H1 (cell line): ENCODE measurements at regions not wholly inside any gene's neighbourhood (a gene's known extent, or its start where the extent isn't known, plus 50 kb on each side); places are given as distances from the start of the nearest gene placed in this dataset.

ENCODE experiments used
- CTCF ChIA-PET: fragments of 300-600 bp; sonication (Branson Sonifier 250); formaldehyde crosslinking; loops from one replicate; lab custom pipeline; 2021; ENCODE audit not compliant: partially characterized antibody; lab: Charles Lee
- POLR2A ChIA-PET: fragments of 300-600 bp; sonication (Branson Sonifier 250); formaldehyde crosslinking; loops from one replicate; lab custom pipeline; 2021; ENCODE audit warnings: inconsistent platforms; ENCODE audit not compliant: partially characterized antibody; lab: Charles Lee
- DNase-seq, 2 experiments: peaks; one replicate each; pipeline versions ENCODE4 v3.0.0 to v3.0.0-alpha.2; 2010 to 2022; ENCODE audit warnings: low spot score in 2 of 2, low read depth in 1 of 2, mixed read lengths in 1 of 2
- FAIRE-seq: peaks from 2 replicates; lab custom pipeline; 2011; peaks lifted over from hg19 to GRCh38; lab: Jason Lieb, UNC
- H2AFZ ChIP-seq: 2 replicates; pipeline ENCODE4 v1.8.1; 2012; ENCODE audit warnings: low read length, inconsistent platforms
- H2AK5ac ChIP-seq: 2 replicates; pipeline ENCODE4 v1.6.1; 2013; ENCODE audit warnings: low read depth, low read length
- H2BK120ac ChIP-seq: replicated peaks from 2 replicates; pipeline ENCODE3; 2013; ENCODE audit warnings: low read depth, low read length, inconsistent platforms
- H2BK12ac ChIP-seq: 2 replicates; pipeline ENCODE4 v1.6.1; 2013; ENCODE audit warnings: low read depth, low read length
- H2BK15ac ChIP-seq: 2 replicates; pipeline ENCODE4 v1.6.1; 2013; ENCODE audit warnings: low read length
- H2BK20ac ChIP-seq: 2 replicates; pipeline ENCODE4 v1.6.1; 2013; ENCODE audit warnings: low read length
- H2BK5ac ChIP-seq: 2 replicates; pipeline ENCODE4 v1.6.1; 2013; ENCODE audit warnings: low read depth, low read length
- H3K14ac ChIP-seq: 2 replicates; pipeline ENCODE4 v1.6.1; 2013; ENCODE audit warnings: inconsistent platforms; ENCODE audit not compliant: insufficient read length
- H3K18ac ChIP-seq: 2 replicates; pipeline ENCODE4 v1.6.1; 2013; ENCODE audit warnings: low read length; ENCODE audit errors: extremely low read depth
- H3K23ac ChIP-seq: 2 replicates; pipeline ENCODE4 v1.6.1; 2013; ENCODE audit warnings: inconsistent platforms; ENCODE audit not compliant: insufficient read length
- H3K23me2 ChIP-seq: 2 replicates; pipeline ENCODE4 v1.6.1; 2013; ENCODE audit warnings: low read depth, low read length
- H3K27ac ChIP-seq: 2 replicates; pipeline ENCODE4 v1.6.1; 2011; ENCODE audit warnings: low read depth, low read length, inconsistent platforms
- H3K27me3 ChIP-seq, 4 experiments: replicated peaks in 1 of 4; 1 replicate in 1 of 4; 2 replicates in 3 of 4; pipeline versions ENCODE4 v1.6.1 to v1.8.1; 2011 to 2013; ENCODE audit warnings: low read length in 3 of 4, mild to moderate bottlenecking in 3 of 4, inconsistent platforms in 2 of 4, mixed read lengths in 2 of 4, moderate library complexity in 1 of 4; ENCODE audit not compliant: control insufficient read depth in 3 of 4, insufficient read depth in 3 of 4; ENCODE audit errors: extremely low read depth in 1 of 4
- H3K36me3 ChIP-seq, 4 experiments: 2 replicates each; pipeline versions ENCODE4 v1.6.1 to v1.8.1; 2011 to 2013; ENCODE audit warnings: mild to moderate bottlenecking in 4 of 4, low read length in 3 of 4, moderate library complexity in 2 of 4, control low read depth in 1 of 4, inconsistent platforms in 1 of 4; ENCODE audit not compliant: insufficient read depth in 4 of 4, control insufficient read depth in 2 of 4
- H3K4ac ChIP-seq: replicated peaks from 2 replicates; pipeline ENCODE3; 2013; ENCODE audit warnings: low read length, low read depth, mixed read lengths, inconsistent platforms; ENCODE audit not compliant: insufficient read length
- H3K4me1 ChIP-seq, 4 experiments: replicated peaks in 1 of 4; 1 replicate in 1 of 4; 2 replicates in 3 of 4; pipeline versions ENCODE4 v1.6.1 to v1.8.1; 2011 to 2013; ENCODE audit warnings: low read length in 3 of 4, inconsistent platforms in 2 of 4, mixed read lengths in 1 of 4; ENCODE audit not compliant: insufficient read depth in 4 of 4, control insufficient read depth in 3 of 4
- H3K4me2 ChIP-seq, 2 experiments: 2 replicates each; pipeline versions ENCODE4 v1.6.1 to v1.8.1; 2011 to 2013; ENCODE audit warnings: low read depth in 2 of 2, low read length in 2 of 2, control low read depth in 1 of 2, inconsistent platforms in 1 of 2, mild to moderate bottlenecking in 1 of 2; ENCODE audit not compliant: insufficient read depth in 1 of 2
- H3K4me3 ChIP-seq, 4 experiments: fragments of 200-600, 300-600 bp in 1 of 4; sonication (generic), shearing (Covaris generic), sonication (Bioruptor Twin) in 1 of 4; 2 replicates each; pipeline versions ENCODE4 v1.5.1 to v1.8.1; 2011 to 2016; ENCODE audit warnings: low read length in 4 of 4, low read depth in 3 of 4, control low read depth in 2 of 4, inconsistent platforms in 2 of 4, mild to moderate bottlenecking in 2 of 4, mixed read lengths in 1 of 4, moderate library complexity in 1 of 4; ENCODE audit not compliant: insufficient read depth in 2 of 4; ENCODE audit errors: extremely low read depth in 1 of 4
- H3K56ac ChIP-seq: replicated peaks from 2 replicates; pipeline ENCODE3; 2013; ENCODE audit warnings: low read depth, mild to moderate bottlenecking, mixed read lengths, low read length, inconsistent platforms; ENCODE audit not compliant: insufficient read length
- H3K79me1 ChIP-seq: 2 replicates; pipeline ENCODE4 v1.6.1; 2013; ENCODE audit warnings: low read depth, low read length, control low read depth
- H3K79me2 ChIP-seq, 2 experiments: 2 replicates each; pipeline versions ENCODE4 v1.6.1 to v1.8.1; 2012 to 2013; ENCODE audit warnings: low read length in 2 of 2, mild to moderate bottlenecking in 2 of 2, inconsistent platforms in 1 of 2; ENCODE audit not compliant: insufficient read depth in 2 of 2, control insufficient read depth in 1 of 2
- H3K9ac ChIP-seq, 4 experiments: replicated peaks in 1 of 4; 1 replicate in 1 of 4; 2 replicates in 3 of 4; pipeline versions ENCODE4 v1.6.1 to v1.8.1; 2011 to 2013; ENCODE audit warnings: low read depth in 3 of 4, low read length in 3 of 4, control low read depth in 2 of 4, mild to moderate bottlenecking in 2 of 4, moderate library complexity in 2 of 4, inconsistent platforms in 1 of 4; ENCODE audit errors: extremely low read depth in 1 of 4
- H3K9me3 ChIP-seq, 2 experiments: 2 replicates each; pipeline versions ENCODE4 v1.6.1 to v1.8.1; 2012 to 2013; ENCODE audit warnings: mild to moderate bottlenecking in 2 of 2, moderate library complexity in 2 of 2, control low read depth in 1 of 2, inconsistent platforms in 1 of 2, low read depth in 1 of 2, low read length in 1 of 2, mixed read lengths in 1 of 2; ENCODE audit not compliant: insufficient read depth in 2 of 2
- H4K20me1 ChIP-seq, 2 experiments: replicated peaks in 1 of 2; 2 replicates each; pipeline versions ENCODE3 to v1.8.1; 2011 to 2013; ENCODE audit warnings: inconsistent platforms in 2 of 2, low read length in 2 of 2, mild to moderate bottlenecking in 1 of 2; ENCODE audit not compliant: insufficient read depth in 2 of 2, control insufficient read depth in 1 of 2
- H4K5ac ChIP-seq: 2 replicates; pipeline ENCODE4 v1.6.1; 2013; ENCODE audit warnings: low read length, low read depth, mixed read lengths, inconsistent platforms; ENCODE audit not compliant: insufficient read length
- H4K8ac ChIP-seq: 2 replicates; pipeline ENCODE4 v1.8.0; 2013; ENCODE audit warnings: mild to moderate bottlenecking, moderate library complexity, low read length, inconsistent platforms; ENCODE audit not compliant: insufficient read depth; ENCODE audit errors: extremely low read depth
- H4K91ac ChIP-seq: replicated peaks from 2 replicates; pipeline ENCODE3; 2013; ENCODE audit warnings: low read length, mixed read lengths, inconsistent platforms; ENCODE audit not compliant: insufficient read length
- CBX8 ChIP-seq: fragments of 300-800, 300-1000 bp; sonication (generic); IDR thresholded peaks from 2 replicates; pipeline ENCODE4 v1.7.1; 2016; ENCODE audit warnings: low read depth, low read length, borderline replicate concordance
- CHD2 ChIP-seq: IDR thresholded peaks from 2 replicates; pipeline ENCODE4 v1.6.1; 2012; ENCODE audit warnings: low read length, improper control_type of control experiment
- CTBP2 ChIP-seq: IDR thresholded peaks from 2 replicates; pipeline ENCODE4 v1.7.0; 2011; ENCODE audit warnings: borderline replicate concordance, mild to moderate bottlenecking, moderate library complexity, mixed read lengths, low read length; ENCODE audit not compliant: insufficient read depth, insufficient read length
- EP300 ChIP-seq, 2 experiments: IDR thresholded peaks; 1 replicate in 1 of 2; 2 replicates in 1 of 2; pipeline ENCODE4 v1.6.1; 2011 to 2012; ENCODE audit warnings: low read depth in 2 of 2, low read length in 2 of 2, mild to moderate bottlenecking in 2 of 2, borderline replicate concordance in 1 of 2, inconsistent platforms in 1 of 2, moderate library complexity in 1 of 2
- POLR2AphosphoS5 ChIP-seq: IDR thresholded peaks from 2 replicates; pipeline ENCODE4 v1.6.1; 2011; ENCODE audit warnings: low read depth, low read length
- POU5F1 ChIP-seq: IDR thresholded peaks from 2 replicates; pipeline ENCODE4 v1.6.1; 2011; ENCODE audit warnings: low read depth, mild to moderate bottlenecking, low read length, moderate library complexity
- RBBP5 ChIP-seq: IDR thresholded peaks from 2 replicates; pipeline ENCODE4 v1.7.1; 2012; ENCODE audit warnings: low read depth, mild to moderate bottlenecking, inconsistent platforms, low read length, moderate library complexity, borderline replicate concordance
- SIX5 ChIP-seq: IDR thresholded peaks from 2 replicates; pipeline ENCODE4 v1.6.1; 2011; ENCODE audit warnings: mild to moderate bottlenecking, low read depth, low read length
- SP4 ChIP-seq: IDR thresholded peaks from 2 replicates; pipeline ENCODE4 v1.6.1; 2012; ENCODE audit warnings: low read length, inconsistent platforms
- ZNF274 ChIP-seq: IDR thresholded peaks from 2 replicates; pipeline ENCODE4 v1.7.0; 2012; ENCODE audit warnings: low read length, borderline replicate concordance; ENCODE audit errors: extremely low read depth
- WGBS, 2 experiments: shearing (Covaris generic) in 1 of 2; methylation state at CpG; one replicate each; pipeline versions ENCODE4 v1.1.6 to v1.1.7; 2013 to 2015; ENCODE audit warnings: low lambda C conversion rate in 2 of 2, mixed read lengths in 2 of 2, inconsistent platforms in 1 of 2, low coverage in 1 of 2, missing lambda C conversion rate in 1 of 2; ENCODE audit not compliant: insufficient replicate concordance in 2 of 2, insufficient coverage in 1 of 2, insufficient read length in 1 of 2; ENCODE audit errors: extremely low coverage in 1 of 2, missing lambda C conversion rate in 1 of 2; 5-methylcytosine and 5-hydroxymethylcytosine counted together

- Histone ChIP-seq H2BK15ac (no peak overlapping the region), H3K4me2 (no peak overlapping the region), H2BK120ac (no peak overlapping the region), H3K23ac (no peak overlapping the region), H3K23me2 (no peaks in the 10 kb centered on the region), H4K8ac (no peak overlapping the region), H4K91ac (no peak overlapping the region), H3K79me1 (no peaks in the 10 kb centered on the region), H3K4me3 (no peak overlapping the region), H2BK12ac (no peak overlapping the region), H3K4me1 (no peaks in the 10 kb centered on the region), H2AFZ (no peak overlapping the region), H4K20me1 (no peaks in the 10 kb centered on the region), H2BK5ac (no peak overlapping the region), H3K36me3 (no peaks in the 10 kb centered on the region), H4K5ac (no peak overlapping the region), H3K56ac (no peak overlapping the region), H3K9ac (no peak overlapping the region), H2BK20ac (no peak overlapping the region), H3K18ac (no peak overlapping the region), H3K9me3 (peaks cover 59 to 82% of the 10 kb centered on the region in 2 experiments), H3K14ac (no peak overlapping the region), H3K27ac (no peak overlapping the region), H3K79me2 (no peaks in the 10 kb centered on the region), H3K27me3 (no peaks in the 10 kb centered on the region), H2AK5ac (no peak overlapping the region), H3K4ac (no peak overlapping the region)
- no peak for FAIRE-seq
- CTCF ChIA-PET, result no interaction called here
- POLR2A ChIA-PET, result no interaction called here
- DNase-seq, result no peak
- 67% methylated on average over 1 of the region's 1 CpG; no CpG with 5 or more reads in 1 of the 2 experiments for WGBS, 2 experiments
- TF ChIP-seq CHD2 (no peak), RBBP5 (no peak), EP300 (IDR thresholded peaks at IDR 0.05; ENCODE audit: borderline replicate concordance in 1 of 2, low read depth in 2 of 2, low read length in 2 of 2) (no peak), POLR2AphosphoS5 (no peak), POU5F1 (no peak), SIX5 (no peak), CBX8 (no peak), SP4 (no peak), CTBP2 (no peak), ZNF274 (no peak)
Measured at GRCh38 chr10:37638569-37638968, 218.8 kb downstream of the ZNF248 start.
